GM21423 (cell line): ENCODE measurements at regions not wholly inside any gene's neighbourhood (a gene's known extent, or its start where the extent isn't known, plus 50 kb on each side); places are given as distances from the start of the nearest gene placed in this dataset.
"Not testable (repeated sequence)": the region's sequence is repeated elsewhere in the genome, so short reads cannot be mapped to it uniquely, and the experiment has no call there.

Experiments
- ATAC-seq: cut with Tn5 transposase; IDR thresholded peaks from one replicate; pipeline ENCODE4 v1.9.1; 2021; ENCODE audit warnings: mild to moderate bottlenecking, moderate library complexity; ENCODE audit not compliant: unreplicated experiment

GRCh38 chr10:33794460-33794859 is 460.0 kb upstream of the NRP1 start:
- ATAC-seq: no peak

- no peak for ATAC-seq
These were observed 459.3 kb upstream of the NRP1 start for GRCh38 chr10:33793793-33794192.

GRCh38 chr10:33791272-33791660 is 456.8 kb upstream of the NRP1 start:
- ATAC-seq: no peak

GRCh38 chr10:33790521-33791271 is 456.2 kb upstream of the NRP1 start:
- no peak for ATAC-seq

- no peak for ATAC-seq
These were observed 449.1 kb upstream of the NRP1 start for GRCh38 chr10:33783557-33783956.

GRCh38 chr10:33783078-33783477 is 448.6 kb upstream of the NRP1 start:
- no peak for ATAC-seq

GRCh38 chr10:33781606-33782395 is 447.3 kb upstream of the NRP1 start:
- ATAC-seq: no peak

GRCh38 chr10:33780961-33781360 is 446.5 kb upstream of the NRP1 start:
- ATAC-seq: no peak

GRCh38 chr10:33777223-33777622 is 442.8 kb upstream of the NRP1 start:
- no peak for ATAC-seq

- no peak for ATAC-seq
These were observed 442.1 kb upstream of the NRP1 start for GRCh38 chr10:33776419-33777070.

GRCh38 chr10:33774857-33775256 is 440.4 kb upstream of the NRP1 start:
- no peak for ATAC-seq

GRCh38 chr10:33773886-33774480 is 439.5 kb upstream of the NRP1 start:
- ATAC-seq: no peak

GRCh38 chr10:33773253-33773573 is 438.7 kb upstream of the NRP1 start:
- no peak for ATAC-seq

- no peak for ATAC-seq
These were observed 438.1 kb upstream of the NRP1 start for GRCh38 chr10:33772370-33773252.

GRCh38 chr10:33771856-33772255 is 437.4 kb upstream of the NRP1 start:
- ATAC-seq: not testable (repeated sequence)

GRCh38 chr10:33764694-33765185 is 430.3 kb upstream of the NRP1 start:
- ATAC-seq: no peak

GRCh38 chr10:33760056-33760943 is 425.8 kb upstream of the NRP1 start:
- no peak for ATAC-seq

GRCh38 chr10:33759191-33759590 is 424.7 kb upstream of the NRP1 start:
- ATAC-seq: no peak

- no peak for ATAC-seq
These were observed 423.8 kb upstream of the NRP1 start for GRCh38 chr10:33758299-33758698.
